ENCODE measurements at regions not wholly inside any gene's neighbourhood (a gene's known extent, or its start where the extent isn't known, plus 50 kb on each side); places are given as distances from the start of the nearest gene placed in this dataset.

DNA sequence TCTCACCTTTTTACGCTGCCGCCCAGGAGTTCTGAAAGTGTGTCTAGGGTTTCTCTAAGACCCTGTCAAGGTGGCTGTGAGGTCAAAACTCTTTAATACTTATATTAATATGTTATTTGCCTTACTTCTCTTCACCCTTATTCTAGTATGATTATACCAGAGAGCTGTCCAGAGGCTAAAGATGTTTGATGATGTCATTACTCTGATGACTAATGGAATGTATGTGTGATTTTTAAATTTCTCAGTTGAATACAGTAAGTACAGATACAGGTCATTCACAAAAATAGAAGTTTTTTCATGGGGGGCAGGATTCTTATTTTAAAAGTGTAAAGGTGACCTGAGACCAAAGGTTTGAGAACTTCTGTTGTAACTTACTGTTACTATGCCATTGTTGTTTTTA lies 150.6 kb upstream of the FOXP2 start:
- H4K20me1 ChIP-seq (ENCODE audit: insufficient read depth): no peaks in the 10 kb centered on the region
- H3K4me1 ChIP-seq (ENCODE audit: control insufficient read depth in 1 of 2, insufficient read depth in 2 of 2, low read depth in 1 of 2, low read length in 1 of 2): no peaks in the 10 kb centered on the region
- no peaks in the 10 kb centered on the region for H3K79me2 ChIP-seq (ENCODE audit: insufficient read depth)
- H3K27me3 ChIP-seq (ENCODE audit: insufficient read depth): no peaks in the 10 kb centered on the region
- H3K4me3 ChIP-seq (ENCODE audit: low read depth in 2 of 2, low read length in 1 of 2): no peak overlapping the region
- no peak overlapping the region for H2AFZ ChIP-seq (ENCODE audit: low read depth)
- H3K4me2 ChIP-seq: no peak overlapping the region
- WGBS (ENCODE audit: low lambda C conversion rate): 7% methylated on average over 2 of the region's 2 CpGs
- no peak for TF ChIP-seq EP300 (IDR thresholded peaks at IDR 0.05; ENCODE audit: borderline replicate concordance in 1 of 2, low read depth in 1 of 2, low read length in 1 of 2)
- TF ChIP-seq GABPA (IDR thresholded peaks at IDR 0.05; ENCODE audit: low read depth): no peak
- no peak for DNase-seq
- no peaks in the 10 kb centered on the region for H3K9me3 ChIP-seq
- no peaks in the 10 kb centered on the region for H3K36me3 ChIP-seq (replicated peaks in 1 of 2; ENCODE audit: control insufficient read depth in 1 of 2, insufficient read depth in 2 of 2, low read length in 1 of 2)
- ChIA-PET CTCF (no interaction called here), POLR2A (no interaction called here)
- H3K27ac ChIP-seq (ENCODE audit: low read depth in 2 of 2, low read length in 1 of 2): no peak overlapping the region
- H3K9ac ChIP-seq: no peak overlapping the region
- H3F3A ChIP-seq (replicated peaks; ENCODE audit: insufficient read depth): no peaks in the 10 kb centered on the region
- H3K9me2 ChIP-seq: no peaks in the 10 kb centered on the region

DNA sequence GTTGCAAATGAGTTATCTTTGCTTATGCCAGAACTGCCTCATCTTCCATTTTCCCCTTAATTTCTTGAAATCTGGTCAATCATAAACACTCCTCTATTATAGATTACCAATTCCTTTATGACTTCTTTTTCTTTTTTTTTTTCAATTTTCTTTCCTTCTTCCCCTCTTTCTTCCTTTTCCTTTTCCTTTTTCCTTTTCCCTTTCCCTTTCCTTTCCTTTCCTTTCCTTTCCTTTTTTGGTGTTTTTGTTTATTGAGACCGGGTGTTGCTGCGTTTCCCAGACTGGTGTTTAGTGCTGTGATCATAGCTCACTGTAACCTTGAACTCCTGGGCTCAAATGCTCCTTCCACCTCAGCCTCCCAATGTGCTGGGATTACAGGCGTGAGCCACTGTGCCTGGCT lies 151.4 kb upstream of the FOXP2 start:
- H3K9me3 ChIP-seq: no peaks in the 10 kb centered on the region
- TF ChIP-seq FOSL2 (IDR thresholded peaks at IDR 0.05; ENCODE audit: borderline replicate concordance, low read depth) (no peak), POLR2AphosphoS5 (IDR thresholded peaks at IDR 0.05; ENCODE audit: low read depth, low read length) (no peak), ELF1 (IDR thresholded peaks at IDR 0.05) (no peak), MEF2A (IDR thresholded peaks at IDR 0.05; ENCODE audit: borderline replicate concordance, low read depth) (no peak), REST (IDR thresholded peaks at IDR 0.05; ENCODE audit: low read depth, low read length) (no peak), CHD2 (IDR thresholded peaks at IDR 0.05; ENCODE audit: low read length, partially characterized antibody) (no peak), MXI1 (IDR thresholded peaks at IDR 0.05; ENCODE audit: low read depth, low read length) (no peak), TCF12 (IDR thresholded peaks at IDR 0.05) (no peak), TEAD4 (IDR thresholded peaks at IDR 0.05; ENCODE audit: borderline replicate concordance, insufficient read depth) (no peak), TAF1 (IDR thresholded peaks at IDR 0.05; ENCODE audit: borderline replicate concordance, low read depth, low read length) (no peak)
- TF ChIP-seq, protein P1, sequence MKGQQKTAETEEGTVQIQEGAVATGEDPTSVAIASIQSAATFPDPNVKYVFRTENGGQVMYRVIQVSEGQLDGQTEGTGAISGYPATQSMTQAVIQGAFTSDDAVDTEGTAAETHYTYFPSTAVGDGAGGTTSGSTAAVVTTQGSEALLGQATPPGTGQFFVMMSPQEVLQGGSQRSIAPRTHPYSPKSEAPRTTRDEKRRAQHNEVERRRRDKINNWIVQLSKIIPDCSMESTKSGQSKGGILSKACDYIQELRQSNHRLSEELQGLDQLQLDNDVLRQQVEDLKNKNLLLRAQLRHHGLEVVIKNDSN (IDR thresholded peaks at IDR 0.05; ENCODE audit: borderline replicate concordance, low read depth): no peak
- TF ChIP-seq, protein P2, sequence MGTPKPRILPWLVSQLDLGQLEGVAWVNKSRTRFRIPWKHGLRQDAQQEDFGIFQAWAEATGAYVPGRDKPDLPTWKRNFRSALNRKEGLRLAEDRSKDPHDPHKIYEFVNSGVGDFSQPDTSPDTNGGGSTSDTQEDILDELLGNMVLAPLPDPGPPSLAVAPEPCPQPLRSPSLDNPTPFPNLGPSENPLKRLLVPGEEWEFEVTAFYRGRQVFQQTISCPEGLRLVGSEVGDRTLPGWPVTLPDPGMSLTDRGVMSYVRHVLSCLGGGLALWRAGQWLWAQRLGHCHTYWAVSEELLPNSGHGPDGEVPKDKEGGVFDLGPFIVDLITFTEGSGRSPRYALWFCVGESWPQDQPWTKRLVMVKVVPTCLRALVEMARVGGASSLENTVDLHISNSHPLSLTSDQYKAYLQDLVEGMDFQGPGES (IDR thresholded peaks at IDR 0.05; ENCODE audit: low read depth, low read length): no peak
- TF ChIP-seq, protein P3, sequence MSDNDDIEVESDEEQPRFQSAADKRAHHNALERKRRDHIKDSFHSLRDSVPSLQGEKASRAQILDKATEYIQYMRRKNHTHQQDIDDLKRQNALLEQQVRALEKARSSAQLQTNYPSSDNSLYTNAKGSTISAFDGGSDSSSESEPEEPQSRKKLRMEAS (IDR thresholded peaks at IDR 0.05; ENCODE audit: low read depth): no peak

More for the DNA sequence above, 151.4 kb upstream of the FOXP2 start:
- H2AFZ ChIP-seq (ENCODE audit: low read depth): no peak overlapping the region
- POLR2A ChIA-PET: no interaction called here
- H3K4me3 ChIP-seq (ENCODE audit: low read depth in 2 of 2, low read length in 1 of 2): no peak overlapping the region
- H4K20me1 ChIP-seq (ENCODE audit: insufficient read depth): no peaks in the 10 kb centered on the region
- H3K27me3 ChIP-seq (ENCODE audit: insufficient read depth): no peaks in the 10 kb centered on the region
- no peak overlapping the region for H3K27ac ChIP-seq (ENCODE audit: low read depth in 2 of 2, low read length in 1 of 2)
- H3F3A ChIP-seq (replicated peaks; ENCODE audit: insufficient read depth): no peaks in the 10 kb centered on the region
- no peak for DNase-seq
- H3K4me1 ChIP-seq (ENCODE audit: control insufficient read depth in 1 of 2, insufficient read depth in 2 of 2, low read depth in 1 of 2, low read length in 1 of 2): no peaks in the 10 kb centered on the region
- H3K79me2 ChIP-seq (ENCODE audit: insufficient read depth): no peaks in the 10 kb centered on the region
- no peak overlapping the region for H3K4me2 ChIP-seq
- no peaks in the 10 kb centered on the region for H3K9me2 ChIP-seq
- CTCF ChIA-PET: interaction anchor here (0.6 kb wide), 1 partner anchor 447 kb away, joined by 3 read pairs; no protein-coding TSS in a partner anchor
- no peaks in the 10 kb centered on the region for H3K36me3 ChIP-seq (replicated peaks in 1 of 2; ENCODE audit: control insufficient read depth in 1 of 2, insufficient read depth in 2 of 2, low read length in 1 of 2)
- under 1% methylated on average over 3 of the region's 3 CpGs for WGBS (ENCODE audit: low lambda C conversion rate)
- H3K9ac ChIP-seq: no peak overlapping the region

Measured in SK-N-SH (cell line).